HepG2 (cell line): ENCODE measurements at regions not wholly inside any gene's neighbourhood (a gene's known extent, or its start where the extent isn't known, plus 50 kb on each side); places are given as distances from the start of the nearest gene placed in this dataset.

Experiments used
- ATAC-seq: fragments of 200-7000 bp; cut with Tn5 transposase; 3 replicates; pipeline ENCODE4 v1.9.1; 2020; ENCODE audit warnings: mild to moderate bottlenecking, moderate library complexity
- BruUV-seq: library from RNA; stranded (reverse); fragments of 400-500 nt; replicated peaks from 2 replicates; lab custom pipeline; 2021; lab: Mats Ljungman, UMichigan
- CTCF ChIA-PET: fragments of 300-600 bp; formaldehyde crosslinking; extraction: SDS; loops from one replicate; lab custom pipeline; 2021; ENCODE audit warnings: low total read pairs, inconsistent platforms, low intra/inter-chr PET ratio; lab: Yijun Ruan, JAX
- POLR2A ChIA-PET: fragments of 350-600 bp; sonication (Branson Sonifier 250); formaldehyde crosslinking; loops from one replicate; lab custom pipeline; 2020; ENCODE audit warnings: antibody characterized with exemption, inconsistent platforms; lab: Yijun Ruan, JAX
- DNase-seq: peaks from one replicate; pipeline ENCODE4 v3.0.0-alpha.2; 2015; ENCODE audit warnings: low spot score
- FAIRE-seq: peaks from 3 replicates; lab custom pipeline; 2011; peaks lifted over from hg19 to GRCh38; lab: Jason Lieb, UNC
- H2AFZ ChIP-seq: one replicate; pipeline ENCODE4 v1.6.1; 2011; ENCODE audit warnings: low read length, inconsistent platforms
- H3K27ac ChIP-seq: fragments of 300-600 bp; 3 replicates; pipeline ENCODE4 v1.8.0; 2011; ENCODE audit warnings: mixed run types, mild to moderate bottlenecking, mixed read lengths, low read length, inconsistent platforms; ENCODE audit not compliant: insufficient read depth; ENCODE audit errors: extremely low read length
- H3K27me3 ChIP-seq, 2 experiments: fragments of 200-600 bp in 1 of 2; 2 replicates in 1 of 2; 3 replicates in 1 of 2; pipeline versions ENCODE4 v1.6.0 to v1.8.0; 2011; ENCODE audit warnings: low read length in 2 of 2, mild to moderate bottlenecking in 2 of 2, moderate library complexity in 2 of 2, inconsistent platforms in 1 of 2; ENCODE audit not compliant: insufficient read depth in 2 of 2, control insufficient read depth in 1 of 2
- H3K36me3 ChIP-seq, 2 experiments: fragments of 200-600 bp in 1 of 2; replicated peaks in 1 of 2; 2 replicates in 1 of 2; 3 replicates in 1 of 2; pipeline versions ENCODE4 v1.5.1 to v1.8.0; 2011; ENCODE audit warnings: low read length in 2 of 2, inconsistent platforms in 1 of 2; ENCODE audit not compliant: insufficient read depth in 2 of 2, control insufficient read depth in 1 of 2
- H3K4me1 ChIP-seq: 2 replicates; pipeline ENCODE4 v1.5.1; 2012; ENCODE audit warnings: low read length, inconsistent platforms; ENCODE audit not compliant: insufficient read depth
- H3K4me2 ChIP-seq: 2 replicates; pipeline ENCODE4 v1.6.0; 2011; ENCODE audit warnings: low read depth, low read length, inconsistent platforms
- H3K4me3 ChIP-seq, 3 experiments: fragments of 200-600 bp in 1 of 3; sonication (generic), shearing (Covaris generic) in 1 of 3; replicated peaks in 1 of 3; 2 replicates each; pipeline ENCODE4 v1.5.1; 2011 to 2016; ENCODE audit warnings: low read length in 3 of 3, inconsistent platforms in 2 of 3, low read depth in 2 of 3, mild to moderate bottlenecking in 2 of 3, control low read depth in 1 of 3, mixed read lengths in 1 of 3; ENCODE audit not compliant: insufficient read depth in 1 of 3
- H3K79me2 ChIP-seq: one replicate; pipeline ENCODE4 v1.6.1; 2011; ENCODE audit warnings: low read length, inconsistent platforms; ENCODE audit not compliant: insufficient read depth
- H3K9ac ChIP-seq: 2 replicates; pipeline ENCODE4 v1.6.0; 2011; ENCODE audit warnings: mild to moderate bottlenecking, low read depth, low read length, inconsistent platforms; ENCODE audit not compliant: insufficient read depth
- H3K9me3 ChIP-seq: 2 replicates; pipeline ENCODE4 v1.5.1; 2012; ENCODE audit warnings: mild to moderate bottlenecking, low read length
- H4K20me1 ChIP-seq: 2 replicates; pipeline ENCODE4 v1.6.0; 2011; ENCODE audit warnings: inconsistent platforms, mild to moderate bottlenecking, low read length, moderate library complexity; ENCODE audit not compliant: insufficient read depth
- AHDC1 ChIP-seq: sonication (generic); formaldehyde crosslinking; IDR thresholded peaks from 2 replicates; pipeline ENCODE4 v1.5.1; 2020; ENCODE audit warnings: mild to moderate bottlenecking, missing genetic modification reagents, borderline replicate concordance
- CEBPZ ChIP-seq: IDR thresholded peaks from 2 replicates; pipeline ENCODE4 v1.6.1; 2012; ENCODE audit warnings: low read length, improper control_type of control experiment
- CHD4 ChIP-seq: fragments of 200-600 bp; sonication (generic); IDR thresholded peaks from 2 replicates; pipeline ENCODE4 v1.7.0; 2017; ENCODE audit warnings: mild to moderate bottlenecking, low read length, borderline replicate concordance
- ONECUT2 ChIP-seq: sonication (generic); formaldehyde crosslinking; IDR thresholded peaks from 2 replicates; pipeline ENCODE4 v1.4.0; 2020; ENCODE audit warnings: missing genetic modification reagents
- PCBP2 ChIP-seq: fragments of 200-400 bp; formaldehyde crosslinking; optimal IDR thresholded peaks from 2 replicates; pipeline ENCODE3; 2018; ENCODE audit warnings: low read length, low read depth; ENCODE audit not compliant: poor library complexity, severe bottlenecking
- PREB ChIP-seq: sonication (generic); formaldehyde crosslinking; IDR thresholded peaks from 2 replicates; pipeline ENCODE4 v1.4.0; 2020; ENCODE audit warnings: missing genetic modification reagents
- SMAD3 ChIP-seq: sonication (generic); formaldehyde crosslinking; IDR thresholded peaks from 2 replicates; pipeline ENCODE4 v1.4.0; 2020; ENCODE audit warnings: missing genetic modification reagents
- STAT6 ChIP-seq: sonication (generic); formaldehyde crosslinking; IDR thresholded peaks from 2 replicates; pipeline ENCODE4 v1.4.0; 2020; ENCODE audit warnings: missing genetic modification reagents, mild to moderate bottlenecking, borderline replicate concordance
- ZNF343 ChIP-seq: sonication (generic); formaldehyde crosslinking; IDR thresholded peaks from 2 replicates; pipeline ENCODE4 v1.4.0; 2020; ENCODE audit warnings: mild to moderate bottlenecking, missing genetic modification reagents
- ZNF678 ChIP-seq: sonication (generic); formaldehyde crosslinking; IDR thresholded peaks from 2 replicates; pipeline ENCODE4 v1.4.0; 2020; ENCODE audit warnings: mild to moderate bottlenecking, missing genetic modification reagents
- ZNF761 ChIP-seq: sonication (generic); formaldehyde crosslinking; conservative IDR thresholded peaks from 2 replicates; pipeline ENCODE4 v1.4.0; 2020; ENCODE audit warnings: mild to moderate bottlenecking, missing genetic modification reagents
- WGBS: methylation state at CpG from one replicate; pipeline ENCODE4 v1.1.6; 2017; ENCODE audit warnings: low lambda C conversion rate; 5-methylcytosine and 5-hydroxymethylcytosine counted together
- in situ Hi-C: cut with HindIII; loops from 2 replicates; pipeline ENCODE4 v1.10.0; 2017; ENCODE audit warnings: low pct_unique_long_range_greater_than_20kb; ENCODE audit not compliant: extremely low pct_ligation_motif_present
- intact Hi-C: fragments of 100-400 bp; cut with micrococcal nuclease; formaldehyde crosslinking; loops from one replicate; pipeline ENCODE4 v1.10.0; 2022; ENCODE audit not compliant: unreplicated experiment

GRCh38 chr5:116703328-116703727, 128.7 kb upstream of the SEMA6A start:
- Histone ChIP-seq H4K20me1 (no peaks in the 10 kb centered on the region), H3K27me3 (peaks cover 0 to 5% of the 10 kb centered on the region in 2 experiments; a peak in 2 of 5 replicates), H2AFZ (no peak overlapping the region), H3K79me2 (no peaks in the 10 kb centered on the region), H3K4me2 (no peak overlapping the region), H3K36me3 (no peaks in the 10 kb centered on the region), H3K27ac (no peak overlapping the region), H3K4me1 (no peaks in the 10 kb centered on the region), H3K9ac (no peak overlapping the region), H3K4me3 (no peak overlapping the region), H3K9me3 (no peaks in the 10 kb centered on the region)
- intact Hi-C loops = no loop called here
- DNase-seq (no peak), ATAC-seq (no peak), FAIRE-seq (no peak)
- ChIA-PET POLR2A (no interaction called here), CTCF (no interaction called here)
- WGBS = 22% methylated on average over 4 of the region's 4 CpGs
- BruUV-seq = no TSS peak
- in situ Hi-C loops = no loop called here
- no peak for TF ChIP-seq CHD4
- TF ChIP-seq ONECUT2 (CRISPR knock-in tag) = no peak
- no peak for TF ChIP-seq ZNF343
- TF ChIP-seq CEBPZ = no peak
- TF ChIP-seq ZNF678 = no peak
- TF ChIP-seq PCBP2 = no peak
- no peak for TF ChIP-seq ZNF761
- no peak for TF ChIP-seq AHDC1 (CRISPR knock-in tag)
- no peak for TF ChIP-seq STAT6
- no peak for TF ChIP-seq SMAD3 (CRISPR knock-in tag)
- no peak for TF ChIP-seq PREB (CRISPR knock-in tag)
